PC-9 (cell line): ENCODE measurements at regions not wholly inside any gene's neighbourhood (a gene's known extent, or its start where the extent isn't known, plus 50 kb on each side); places are given as distances from the start of the nearest gene placed in this dataset.

ENCODE experiments used
- BruUV-seq: library from RNA; stranded (reverse); fragments of 400-500 nt; replicated peaks from 2 replicates; lab custom pipeline; 2021; lab: Mats Ljungman, UMichigan
- CTCF ChIA-PET: fragments of 300-600 bp; sonication (Branson Sonifier 250); formaldehyde crosslinking; loops from one replicate; lab custom pipeline; 2022; ENCODE audit warnings: antibody characterized with exemption; lab: Charles Lee
- POLR2A ChIA-PET: fragments of 300-600 bp; sonication (Branson Sonifier 250); formaldehyde crosslinking; loops from one replicate; lab custom pipeline; 2022; ENCODE audit warnings: antibody characterized with exemption; ENCODE audit not compliant: unreplicated experiment; lab: Charles Lee
- DNase-seq, 2 experiments: peaks; one replicate each; pipeline versions ENCODE4 v3.0.0 to v3.0.0-alpha.2; 2015 to 2022; ENCODE audit warnings: mixed read lengths in 1 of 2
- H2AFZ ChIP-seq: fragments of 200-600 bp; sonication (generic); 2 replicates; pipeline ENCODE4 v1.8.1; 2017; ENCODE audit warnings: antibody characterized with exemption
- H3F3A ChIP-seq: fragments of 200-600 bp; sonication (generic); 2 replicates; pipeline ENCODE4 v1.8.1; 2017; ENCODE audit warnings: antibody characterized with exemption, mild to moderate bottlenecking, low read depth; ENCODE audit not compliant: insufficient read depth
- H3K27ac ChIP-seq: fragments of 200-600 bp; sonication (generic); 2 replicates; pipeline ENCODE4 v1.6.1; 2016; ENCODE audit warnings: mixed run types
- H3K27me3 ChIP-seq: fragments of 200-600 bp; sonication (generic); 2 replicates; pipeline ENCODE4 v1.6.1; 2016; ENCODE audit warnings: low read depth, mixed run types; ENCODE audit not compliant: insufficient read depth
- H3K36me3 ChIP-seq: fragments of 200-600 bp; sonication (generic); 2 replicates; pipeline ENCODE4 v1.6.1; 2016; ENCODE audit warnings: low read depth, mixed run types
- H3K4me1 ChIP-seq: fragments of 200-600 bp; sonication (generic); replicated peaks from 2 replicates; pipeline ENCODE4 v1.6.1; 2016; ENCODE audit warnings: mixed run types; ENCODE audit not compliant: insufficient read depth
- H3K4me2 ChIP-seq: fragments of 200-600 bp; sonication (generic); 2 replicates; pipeline ENCODE4 v1.6.1; 2017; ENCODE audit warnings: mixed run types
- H3K4me3 ChIP-seq: fragments of 200-600 bp; sonication (generic); 2 replicates; pipeline ENCODE4 v1.6.1; 2016; ENCODE audit warnings: mixed run types
- H3K79me2 ChIP-seq: fragments of 200-600 bp; sonication (generic); 2 replicates; pipeline ENCODE4 v1.6.1; 2017; ENCODE audit warnings: low read depth, mixed run types
- H3K9me2 ChIP-seq: fragments of 200-600 bp; sonication (generic); 2 replicates; pipeline ENCODE4 v1.8.1; 2017; ENCODE audit warnings: mild to moderate bottlenecking; ENCODE audit not compliant: insufficient read depth
- H3K9me3 ChIP-seq: fragments of 200-600 bp; sonication (generic); 2 replicates; pipeline ENCODE4 v1.8.1; 2016; ENCODE audit warnings: low read depth; ENCODE audit not compliant: insufficient read depth
- H4K20me1 ChIP-seq: fragments of 200-600 bp; sonication (generic); 2 replicates; pipeline ENCODE4 v1.8.1; 2017; ENCODE audit not compliant: insufficient read depth
- EZH2 ChIP-seq: fragments of 200-600 bp; sonication (generic); IDR thresholded peaks from 2 replicates; pipeline ENCODE4 v1.8.0; 2017; ENCODE audit warnings: antibody characterized with exemption, low read depth
- intact Hi-C: fragments of 100-400 bp; cut with micrococcal nuclease; formaldehyde crosslinking; loops from one replicate; pipeline ENCODE4 v1.10.0; 2022; ENCODE audit not compliant: unreplicated experiment
- TF ChIP-seq, protein P1 (sequence below): fragments of 200-600 bp; sonication (generic); conservative IDR thresholded peaks from 2 replicates; pipeline ENCODE4 v1.6.1; 2017; ENCODE audit warnings: mixed run types, antibody characterized with exemption, mild to moderate bottlenecking, moderate library complexity

GRCh38 chr4:59400334-59400733, 1799.8 kb upstream of the ADGRL3 start:
- Histone ChIP-seq H3K4me1 (no peaks in the 10 kb centered on the region), H3K79me2 (no peaks in the 10 kb centered on the region), H3K36me3 (no peaks in the 10 kb centered on the region), H2AFZ (no peak overlapping the region), H3K27me3 (no peaks in the 10 kb centered on the region), H3K4me3 (no peak overlapping the region), H3K27ac (no peak overlapping the region), H4K20me1 (no peaks in the 10 kb centered on the region), H3K9me2 (no peaks in the 10 kb centered on the region), H3K4me2 (no peak overlapping the region), H3F3A (no peaks in the 10 kb centered on the region), H3K9me3 (no peaks in the 10 kb centered on the region)
- no peak for DNase-seq
- intact Hi-C loops: no loop called here
- BruUV-seq: no TSS peak
- CTCF ChIA-PET: no interaction called here
- POLR2A ChIA-PET: no interaction called here
- TF ChIP-seq EZH2: no peak
- TF ChIP-seq, protein P1, sequence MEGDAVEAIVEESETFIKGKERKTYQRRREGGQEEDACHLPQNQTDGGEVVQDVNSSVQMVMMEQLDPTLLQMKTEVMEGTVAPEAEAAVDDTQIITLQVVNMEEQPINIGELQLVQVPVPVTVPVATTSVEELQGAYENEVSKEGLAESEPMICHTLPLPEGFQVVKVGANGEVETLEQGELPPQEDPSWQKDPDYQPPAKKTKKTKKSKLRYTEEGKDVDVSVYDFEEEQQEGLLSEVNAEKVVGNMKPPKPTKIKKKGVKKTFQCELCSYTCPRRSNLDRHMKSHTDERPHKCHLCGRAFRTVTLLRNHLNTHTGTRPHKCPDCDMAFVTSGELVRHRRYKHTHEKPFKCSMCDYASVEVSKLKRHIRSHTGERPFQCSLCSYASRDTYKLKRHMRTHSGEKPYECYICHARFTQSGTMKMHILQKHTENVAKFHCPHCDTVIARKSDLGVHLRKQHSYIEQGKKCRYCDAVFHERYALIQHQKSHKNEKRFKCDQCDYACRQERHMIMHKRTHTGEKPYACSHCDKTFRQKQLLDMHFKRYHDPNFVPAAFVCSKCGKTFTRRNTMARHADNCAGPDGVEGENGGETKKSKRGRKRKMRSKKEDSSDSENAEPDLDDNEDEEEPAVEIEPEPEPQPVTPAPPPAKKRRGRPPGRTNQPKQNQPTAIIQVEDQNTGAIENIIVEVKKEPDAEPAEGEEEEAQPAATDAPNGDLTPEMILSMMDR: no peak

- TF ChIP-seq, protein P1: no peak
- TF ChIP-seq EZH2: no peak
- Histone ChIP-seq H3K36me3 (no peaks in the 10 kb centered on the region), H2AFZ (no peak overlapping the region), H3K4me1 (no peaks in the 10 kb centered on the region), H3K4me3 (no peak overlapping the region), H3K79me2 (no peaks in the 10 kb centered on the region), H4K20me1 (no peaks in the 10 kb centered on the region), H3K9me2 (no peaks in the 10 kb centered on the region), H3K27ac (no peak overlapping the region), H3K9me3 (no peaks in the 10 kb centered on the region), H3F3A (no peaks in the 10 kb centered on the region), H3K4me2 (no peak overlapping the region), H3K27me3 (no peaks in the 10 kb centered on the region)
- no peak for DNase-seq
- intact Hi-C loops: no loop called here
- ChIA-PET CTCF (no interaction called here), POLR2A (no interaction called here)
- BruUV-seq: no TSS peak
Measured at GRCh38 chr4:59409647-59410046, 1790.5 kb upstream of the ADGRL3 start.

- no TSS peak for BruUV-seq
- Histone ChIP-seq H3K4me3 (no peak overlapping the region), H3K36me3 (no peaks in the 10 kb centered on the region), H3F3A (no peaks in the 10 kb centered on the region), H3K79me2 (no peaks in the 10 kb centered on the region), H3K27ac (no peak overlapping the region), H3K9me3 (no peaks in the 10 kb centered on the region), H3K9me2 (no peaks in the 10 kb centered on the region), H4K20me1 (no peaks in the 10 kb centered on the region), H3K4me1 (no peaks in the 10 kb centered on the region), H3K4me2 (no peak overlapping the region), H3K27me3 (no peaks in the 10 kb centered on the region), H2AFZ (no peak overlapping the region)
- intact Hi-C loops: no loop called here
- no peak for DNase-seq
- CTCF ChIA-PET: no interaction called here
- TF ChIP-seq EZH2: no peak
- TF ChIP-seq, protein P1: no peak
- POLR2A ChIA-PET: no interaction called here
Measured at GRCh38 chr4:59412739-59413138, 1787.4 kb upstream of the ADGRL3 start.
